ENCODE measurements at regions not wholly inside any gene's neighbourhood (a gene's known extent, or its start where the extent isn't known, plus 50 kb on each side); places are given as distances from the start of the nearest gene placed in this dataset.

- TF ChIP-seq REST (IDR thresholded peaks at IDR 0.05; ENCODE audit: unreplicated experiment) (no peak), CTCF (conservative IDR thresholded peaks at IDR 0.05; ENCODE audit: low read depth in 2 of 2) (no peak), ETS1 (IDR thresholded peaks at IDR 0.05) (no peak), NANOG (IDR thresholded peaks at IDR 0.05; ENCODE audit: borderline replicate concordance) (no peak), STAT1 (IDR thresholded peaks at IDR 0.05; ENCODE audit: unreplicated experiment) (no peak)
Measured at GRCh38 chr13:83819611-83820010, 62.7 kb downstream of the SLITRK1 start (continued).

GRCh38 chr13:83819156-83819555 is 63.1 kb downstream of the SLITRK1 start:
- DNase-seq (ENCODE audit: low spot score) = no peak
- ATAC-seq = no peak
- no peak overlapping the region for H3K4me2 ChIP-seq
- no peak for TF ChIP-seq REST (IDR thresholded peaks at IDR 0.05; ENCODE audit: unreplicated experiment)
- no peak for TF ChIP-seq ETS1 (IDR thresholded peaks at IDR 0.05)
- no peak for TF ChIP-seq CREB1 (CRISPR knock-in tag; IDR thresholded peaks at IDR 0.05; ENCODE audit: low read depth)

More at GRCh38 chr13:83819156-83819555, 63.1 kb downstream of the SLITRK1 start:
- no peaks in the 10 kb centered on the region for H3K79me2 ChIP-seq (replicated peaks; ENCODE audit: insufficient read depth)
- Mint-ChIP-seq H3K27ac (no peak overlapping the region; the same call in 1 of the 2 replicates), H3K9me3 (peaks cover 22% of the 10 kb centered on the region), H3K36me3 (ENCODE audit: low read depth) (peaks cover 15% of the 10 kb centered on the region; the same call in 2 of the 3 replicates), H3K27me3 (ENCODE audit: insufficient read depth, low read depth, poor library complexity) (no peaks in the 10 kb centered on the region), H3K4me1 (no peaks in the 10 kb centered on the region), H3K4me3 (no peak overlapping the region)
- no peaks in the 10 kb centered on the region for H3K27me3 ChIP-seq (ENCODE audit: insufficient read depth)
- H3K4me1 ChIP-seq (ENCODE audit: insufficient read depth) = no peaks in the 10 kb centered on the region
- no peaks in the 10 kb centered on the region for H3F3A ChIP-seq (replicated peaks; ENCODE audit: low read depth)
- no peaks in the 10 kb centered on the region for H3K36me3 ChIP-seq (ENCODE audit: insufficient read depth)
- 0 out of 2 replicates have a peak, but pooled peaks cover 4% of the 10 kb centered on the region for H3K9me2 ChIP-seq (ENCODE audit: insufficient read depth)
- no peak overlapping the region for H2AFZ ChIP-seq
- H4K20me1 ChIP-seq (replicated peaks; ENCODE audit: insufficient read depth) = no peaks in the 10 kb centered on the region
- H3K4me3 ChIP-seq = no peak overlapping the region
- no peak overlapping the region for H3K27ac ChIP-seq (ENCODE audit: low read depth)
